ENCODE measurements at regions not wholly inside any gene's neighbourhood (a gene's known extent, or its start where the extent isn't known, plus 50 kb on each side); places are given as distances from the start of the nearest gene placed in this dataset.

GRCh38 chr11:26030399-26030798, 301.5 kb upstream of the ANO3 start:
- Histone ChIP-seq H3K36me3 (ENCODE audit: insufficient read depth, low read length) (no peaks in the 10 kb centered on the region), H3K4me3 (ENCODE audit: low read depth, low read length, poor library complexity, severe bottlenecking) (no peak overlapping the region), H3K4me2 (ENCODE audit: low read length) (no peak overlapping the region), H3K27ac (ENCODE audit: low read depth, low read length, poor library complexity, severe bottlenecking) (no peak overlapping the region), H4K20me1 (ENCODE audit: insufficient read depth, low read length) (no peaks in the 10 kb centered on the region), H3K9me2 (ENCODE audit: insufficient read depth, low read length) (peaks cover 4% of the 10 kb centered on the region; the same call in 1 of the 2 replicates), H3K4me1 (ENCODE audit: insufficient read depth, low read length, poor library complexity, severe bottlenecking) (no peaks in the 10 kb centered on the region), H3K9me3 (ENCODE audit: low read length) (no peaks in the 10 kb centered on the region), H2AFZ (ENCODE audit: low read length) (no peak overlapping the region), H3K79me2 (ENCODE audit: insufficient read depth, low read depth, low read length) (no peaks in the 10 kb centered on the region)
- TF ChIP-seq CTCF (conservative IDR thresholded peaks at IDR 0.05; ENCODE audit: low read length): no peak
- no peak for TF ChIP-seq EZH2phosphoT487 (IDR thresholded peaks at IDR 0.05; ENCODE audit: borderline replicate concordance, low read depth, low read length)
- ChIA-PET POLR2A (no interaction called here), CTCF (ENCODE audit: unreplicated experiment) (no interaction called here)
- intact Hi-C loops (cut with micrococcal nuclease; ENCODE audit: unreplicated experiment): no loop called here
- no TSS peak for BruUV-seq (replicated peaks)
- DNase-seq (ENCODE audit: low spot score): no peak

- no peaks in the 10 kb centered on the region for H3K36me3 ChIP-seq (ENCODE audit: insufficient read depth, low read length)
Measured at GRCh38 chr11:26032241-26032640, 299.7 kb upstream of the ANO3 start.

GRCh38 chr11:26035696-26036095, 296.2 kb upstream of the ANO3 start:
- H2AFZ ChIP-seq (ENCODE audit: low read length): no peak overlapping the region
- no peak for TF ChIP-seq CTCF (conservative IDR thresholded peaks at IDR 0.05; ENCODE audit: low read length)
- TF ChIP-seq EZH2phosphoT487 (IDR thresholded peaks at IDR 0.05; ENCODE audit: borderline replicate concordance, low read depth, low read length): no peak
- no peaks in the 10 kb centered on the region for H3K36me3 ChIP-seq (ENCODE audit: insufficient read depth, low read length)
- CTCF ChIA-PET (ENCODE audit: unreplicated experiment): interaction anchor here (1.4 kb wide), 1 partner anchor 10 kb away, joined by 3 read pairs; no protein-coding TSS in a partner anchor
- no peaks in the 10 kb centered on the region for H3K9me3 ChIP-seq (ENCODE audit: low read length)
- no peaks in the 10 kb centered on the region for H3K79me2 ChIP-seq (ENCODE audit: insufficient read depth, low read depth, low read length)
- intact Hi-C loops (cut with micrococcal nuclease; ENCODE audit: unreplicated experiment): no loop called here
- DNase-seq (ENCODE audit: low spot score): no peak
- BruUV-seq (replicated peaks): no TSS peak
- H3K4me1 ChIP-seq (ENCODE audit: insufficient read depth, low read length, poor library complexity, severe bottlenecking): no peaks in the 10 kb centered on the region
- no peak overlapping the region for H3K27ac ChIP-seq (ENCODE audit: low read depth, low read length, poor library complexity, severe bottlenecking)
- H3K4me2 ChIP-seq (ENCODE audit: low read length): no peak overlapping the region
- no peaks in the 10 kb centered on the region for H3K9me2 ChIP-seq (ENCODE audit: insufficient read depth, low read length)
- H3K4me3 ChIP-seq (ENCODE audit: low read depth, low read length, poor library complexity, severe bottlenecking): no peak overlapping the region
- POLR2A ChIA-PET: interaction anchor here (0.6 to 2.3 kb wide), 9 partner anchors 9 to 57 kb away, joined by 3 to 9 read pairs (median 3); no protein-coding TSS in a partner anchor
- H4K20me1 ChIP-seq (ENCODE audit: insufficient read depth, low read length): no peaks in the 10 kb centered on the region

More at GRCh38 chr11:26032241-26032640, 299.7 kb upstream of the ANO3 start:
- Histone ChIP-seq H3K4me1 (ENCODE audit: insufficient read depth, low read length, poor library complexity, severe bottlenecking) (no peaks in the 10 kb centered on the region), H4K20me1 (ENCODE audit: insufficient read depth, low read length) (no peaks in the 10 kb centered on the region), H3K27ac (ENCODE audit: low read depth, low read length, poor library complexity, severe bottlenecking) (no peak overlapping the region), H3K9me3 (ENCODE audit: low read length) (no peaks in the 10 kb centered on the region), H3K4me2 (ENCODE audit: low read length) (no peak overlapping the region), H2AFZ (ENCODE audit: low read length) (no peak overlapping the region), H3K4me3 (ENCODE audit: low read depth, low read length, poor library complexity, severe bottlenecking) (no peak overlapping the region), H3K79me2 (ENCODE audit: insufficient read depth, low read depth, low read length) (no peaks in the 10 kb centered on the region), H3K9me2 (ENCODE audit: insufficient read depth, low read length) (no peaks in the 10 kb centered on the region)
- no peak for DNase-seq (ENCODE audit: low spot score)
- intact Hi-C loops (cut with micrococcal nuclease; ENCODE audit: unreplicated experiment): no loop called here
- ChIA-PET POLR2A (interaction anchor here (0.7 to 1.0 kb wide), 5 partner anchors 9 to 58 kb away, joined by 3 to 4 read pairs (median 3); no protein-coding TSS in a partner anchor), CTCF (ENCODE audit: unreplicated experiment) (no interaction called here)
- BruUV-seq (replicated peaks): no TSS peak
- no peak for TF ChIP-seq EZH2phosphoT487 (IDR thresholded peaks at IDR 0.05; ENCODE audit: borderline replicate concordance, low read depth, low read length)
